ENCODE measurements at regions not wholly inside any gene's neighbourhood (a gene's known extent, or its start where the extent isn't known, plus 50 kb on each side); places are given as distances from the start of the nearest gene placed in this dataset.

- DNase-seq, result no peak
Observed at GRCh38 chr5:168188182-168188581, 103.3 kb upstream of the WWC1 start.

- no peak for DNase-seq
Observed at GRCh38 chr5:168192120-168192519, 99.3 kb upstream of the WWC1 start.

- DNase-seq, result no peak
Observed at GRCh38 chr5:168193493-168194250, 97.8 kb upstream of the WWC1 start.

- no peak for DNase-seq
Observed at GRCh38 chr5:168195110-168195509, 96.3 kb upstream of the WWC1 start.

- DNase-seq, result no peak
Observed at GRCh38 chr5:168198359-168198758, 93.1 kb upstream of the WWC1 start.

GRCh38 chr5:168202996-168203395 lies 88.4 kb upstream of the WWC1 start:
- no peak for DNase-seq

GRCh38 chr5:168204165-168204564 lies 87.3 kb upstream of the WWC1 start:
- no peak for DNase-seq

GRCh38 chr5:168207450-168208029 lies 83.9 kb upstream of the WWC1 start:
- no peak for DNase-seq

- no peak for DNase-seq
Observed at GRCh38 chr5:168209244-168209995, 82.0 kb upstream of the WWC1 start.

- no peak for DNase-seq
Observed at GRCh38 chr5:168209997-168210396, 81.4 kb upstream of the WWC1 start.

GRCh38 chr5:168211245-168211644 lies 80.2 kb upstream of the WWC1 start:
- DNase-seq, result no peak

- no peak for DNase-seq
Observed at GRCh38 chr5:168211936-168212335, 79.5 kb upstream of the WWC1 start.

GRCh38 chr5:168214071-168214470 lies 77.4 kb upstream of the WWC1 start:
- no peak for DNase-seq

GRCh38 chr5:168214886-168215285 lies 76.6 kb upstream of the WWC1 start:
- no peak for DNase-seq

GRCh38 chr5:168215646-168216045 lies 75.8 kb upstream of the WWC1 start:
- no peak for DNase-seq

- no peak for DNase-seq
Observed at GRCh38 chr5:168216989-168217388, 74.5 kb upstream of the WWC1 start.

GRCh38 chr5:168217497-168217896 lies 73.9 kb upstream of the WWC1 start:
- DNase-seq, result no peak

- no peak for DNase-seq
Observed at GRCh38 chr5:168218746-168219145, 72.7 kb upstream of the WWC1 start.

- DNase-seq, result peak; percentile 26
Observed at GRCh38 chr5:168219515-168220410, 71.7 kb upstream of the WWC1 start.

- no peak for DNase-seq
Observed at GRCh38 chr5:168224085-168224484, 67.4 kb upstream of the WWC1 start.

- no peak for DNase-seq
Observed at GRCh38 chr5:168226012-168226411, 65.4 kb upstream of the WWC1 start.

- peak; percentile 27 for DNase-seq
Observed at GRCh38 chr5:168227001-168227400, 64.4 kb upstream of the WWC1 start.

Measured in activated CD8-positive, alpha-beta memory T cell treated with anti-CD3 and anti-CD28 coated beads, Interleukin-2, amount 50 U/mL, for 4 hours (primary cell).